Pancreas (tissue), 10 donors: ENCODE measurements at regions not wholly inside any gene's neighbourhood (a gene's known extent, or its start where the extent isn't known, plus 50 kb on each side); places are given as distances from the start of the nearest gene placed in this dataset.
A peak's percentile ranks its signal among the peaks of the same experiment; 100 is the strongest.
"Not testable (repeated sequence)": the region's sequence is repeated elsewhere in the genome, so short reads cannot be mapped to it uniquely, and the experiment has no call there.

Source experiments
- ATAC-seq, 4 donors: fragments of 200-7000 bp; cut with Tn5 transposase; one replicate each; pipeline versions ENCODE4 v1.8.0 to v1.9.1; 2020; ENCODE audit warnings: mild to moderate bottlenecking in 4 of 4, moderate library complexity in 4 of 4
- DNase-seq, 6 donors: peaks; one replicate each; pipeline ENCODE4 v3.0.0-alpha.2; 2020
- FAIRE-seq: peaks from 2 replicates; lab custom pipeline; 2012; peaks lifted over from hg19 to GRCh38; lab: Jason Lieb, UNC
- H3K27ac ChIP-seq, 4 donors: fragments of 200-600 bp; sonication (generic); 1 replicate in 3 of 4; 2 replicates in 1 of 4; pipeline versions ENCODE4 v1.5.0 to v1.8.0; 2020
- H3K27me3 ChIP-seq, 4 donors: fragments of 200-600 bp; one replicate each; pipeline ENCODE4 v1.8.0; 2021
- H3K36me3 ChIP-seq, 3 donors: fragments of 200-600 bp; sonication (generic) in 1 of 3; one replicate each; pipeline versions ENCODE4 v1.5.0 to v1.8.0; 2020 to 2021
- H3K4me1 ChIP-seq, 3 donors: fragments of 200-600 bp; one replicate each; pipeline ENCODE4 v1.8.0; 2021
- H3K4me3 ChIP-seq, 4 donors: fragments of 200-600 bp; sonication (generic) in 2 of 4; one replicate each; pipeline versions ENCODE4 v1.5.0 to v1.8.0; 2020 to 2021
- H3K9me3 ChIP-seq, 4 donors: fragments of 200-600 bp; one replicate each; pipeline ENCODE4 v1.8.0; 2021
- CTCF ChIP-seq, 4 donors: fragments of 200-600 bp; sonication (generic) in 3 of 4; IDR thresholded peaks; one replicate each; pipeline versions ENCODE4 v1.5.0 to v1.8.0; 2021; ENCODE audit warnings: antibody characterized with exemption in 4 of 4
- WGBS, 2 donors: extraction: QIAGEN DNeasy Blood & Tissue Kit; methylation state at CpG; one replicate each; pipeline ENCODE4 v1.1.7; 2013; 5-methylcytosine and 5-hydroxymethylcytosine counted together
- intact Hi-C, 3 donors: fragments of 100-400 bp; cut with DNase I; formaldehyde crosslinking; loops; one replicate each; pipeline versions ENCODE4 v1.11.1 to v1.14.2; 2022
- donor health status: healthy with polysubstance abuse.
- donor health status: DM: no; HTN: no; CAD: no; lungs with moderate emphysema.
- donor health status: DM: no; HTN: no; CAD: no.
- donor health status: control.
- donor health status: control.
- donor health status: Bipolar disorder and iron deficiency.
- donor health status: DM: yes; HTN: yes; CAD: no.
- donor health status: DM: no; HTN: no; CAD: no.
- donor health status: DM: no; HTN: no; CAD: no.
- donor health status: DM: yes; HTN: yes; CAD: no.

- Histone ChIP-seq H3K36me3 (no peaks in the 10 kb centered on the region), H3K4me3 (no peak overlapping the region), H3K9me3 (no peaks in the 10 kb centered on the region), H3K27me3 (no peaks in the 10 kb centered on the region), H3K27ac (no peak overlapping the region), H3K4me1 (peaks cover 0 to 4% (median 0%) of the 10 kb centered on the region in 3 donors)
- DNase-seq (no peak), ATAC-seq (no peak), FAIRE-seq (no peak)
- TF ChIP-seq CTCF (IDR thresholded peaks at IDR 0.05), result no peak
- WGBS, 2 donors, result 78 to 79% methylated on average over 25 of the region's 25 CpGs
- intact Hi-C loops, result no loop called here
Measured at GRCh38 chr21:41567901-41568510, 60.0 kb upstream of the TMPRSS2 start.

GRCh38 chr21:41567237-41567636, 59.3 kb upstream of the TMPRSS2 start:
- H3K27ac ChIP-seq, ATAC-seq, H3K4me3 ChIP-seq, H3K9me3 ChIP-seq, H3K4me1 ChIP-seq, FAIRE-seq, DNase-seq, H3K27me3 ChIP-seq, H3K36me3 ChIP-seq, intact Hi-C loops: not testable (repeated sequence)
- 73 to 84% methylated on average over 2 of the region's 2 CpGs for WGBS, 2 donors

GRCh38 chr21:41566500-41567014, 58.6 kb upstream of the TMPRSS2 start:
- H3K27ac ChIP-seq, result no peak overlapping the region
- peaks cover 0 to 4% (median 0%) of the 10 kb centered on the region in 3 donors for H3K4me1 ChIP-seq
- 93 to 97% methylated on average over 3 of the region's 3 CpGs for WGBS, 2 donors
- no peaks in the 10 kb centered on the region for H3K36me3 ChIP-seq
- H3K9me3 ChIP-seq, result no peaks in the 10 kb centered on the region
- ATAC-seq, result no peak
- intact Hi-C loops, result no loop called here
- no peak overlapping the region for H3K4me3 ChIP-seq
- no peaks in the 10 kb centered on the region for H3K27me3 ChIP-seq
- TF ChIP-seq CTCF (IDR thresholded peaks at IDR 0.05), result no peak
- FAIRE-seq, result no peak
- no peak for DNase-seq

GRCh38 chr21:41565550-41565949, 57.6 kb upstream of the TMPRSS2 start:
- Histone ChIP-seq H3K36me3 (no peaks in the 10 kb centered on the region), H3K27me3 (no peaks in the 10 kb centered on the region), H3K4me3 (no peak overlapping the region), H3K9me3 (no peaks in the 10 kb centered on the region), H3K4me1 (peaks cover 0 to 4% (median 0%) of the 10 kb centered on the region in 3 donors), H3K27ac (peak overlapping the region in 2 of 4 donors; percentile 52 to 78)
- WGBS, 2 donors, result 82 to 85% methylated on average over 11 of the region's 11 CpGs
- no peak for DNase-seq
- ATAC-seq, result no peak
- TF ChIP-seq CTCF (IDR thresholded peaks at IDR 0.05), result no peak
- intact Hi-C loops, result no loop called here
- FAIRE-seq, result no peak

GRCh38 chr21:41564871-41565274, 56.9 kb upstream of the TMPRSS2 start:
- Histone ChIP-seq H3K4me3 (no peak overlapping the region), H3K27ac (peak overlapping the region in 2 of 4 donors; percentile 52 to 78), H3K4me1 (peaks cover 0 to 4% (median 0%) of the 10 kb centered on the region in 3 donors), H3K9me3 (no peaks in the 10 kb centered on the region), H3K27me3 (no peaks in the 10 kb centered on the region), H3K36me3 (no peaks in the 10 kb centered on the region)
- DNase-seq, result peak in 2 of 6 donors; percentile 33 to 48
- intact Hi-C loops, result no loop called here
- WGBS, 2 donors, result 45 to 49% methylated on average over 10 of the region's 10 CpGs
- no peak for TF ChIP-seq CTCF (IDR thresholded peaks at IDR 0.05)
- ATAC-seq, result peak; percentile 75 to 87 (median 76)
- FAIRE-seq, result peak; percentile 20
